ENCODE measurements at regions not wholly inside any gene's neighbourhood (a gene's known extent, or its start where the extent isn't known, plus 50 kb on each side); places are given as distances from the start of the nearest gene placed in this dataset.

GRCh38 chr7:445563-446288 is 73.9 kb downstream of the PDGFA start:
- Histone ChIP-seq H3K36me3 (ENCODE audit: control insufficient read depth, insufficient read depth, low read length) (no peaks in the 10 kb centered on the region), H3K4me1 (ENCODE audit: control insufficient read depth, insufficient read depth, low read length) (peaks cover 5% of the 10 kb centered on the region), H3K9me3 (ENCODE audit: control insufficient read depth, insufficient read depth, low read depth, low read length) (no peaks in the 10 kb centered on the region), H3K9ac (ENCODE audit: low read length) (no peak overlapping the region), H3K4me3 (ENCODE audit: low read depth, low read length) (no peak overlapping the region), H3K27me3 (ENCODE audit: control insufficient read depth, insufficient read depth, low read length) (peaks cover 9% of the 10 kb centered on the region; the same call in 1 of the 2 replicates), H3K27ac (ENCODE audit: low read depth, low read length) (no peak overlapping the region)

GRCh38 chr7:446289-446935 is 73.2 kb downstream of the PDGFA start:
- no peak overlapping the region for H3K27ac ChIP-seq (ENCODE audit: low read depth, low read length)
- peaks cover 16% of the 10 kb centered on the region for H3K27me3 ChIP-seq (ENCODE audit: control insufficient read depth, insufficient read depth, low read length)
- no peak overlapping the region for H3K4me3 ChIP-seq (ENCODE audit: low read depth, low read length)
- H3K9me3 ChIP-seq (ENCODE audit: control insufficient read depth, insufficient read depth, low read depth, low read length) = no peaks in the 10 kb centered on the region
- no peaks in the 10 kb centered on the region for H3K36me3 ChIP-seq (ENCODE audit: control insufficient read depth, insufficient read depth, low read length)
- no peak overlapping the region for H3K9ac ChIP-seq (ENCODE audit: low read length)
- H3K4me1 ChIP-seq (ENCODE audit: control insufficient read depth, insufficient read depth, low read length) = peaks cover 12% of the 10 kb centered on the region
